PC-9 (cell line): ENCODE measurements at regions not wholly inside any gene's neighbourhood (a gene's known extent, or its start where the extent isn't known, plus 50 kb on each side); places are given as distances from the start of the nearest gene placed in this dataset.

Experiments used
- BruUV-seq: library from RNA; stranded (reverse); fragments of 400-500 nt; replicated peaks from 2 replicates; lab custom pipeline; 2021; lab: Mats Ljungman, UMichigan
- CTCF ChIA-PET: fragments of 300-600 bp; sonication (Branson Sonifier 250); formaldehyde crosslinking; loops from one replicate; lab custom pipeline; 2022; ENCODE audit warnings: antibody characterized with exemption; lab: Charles Lee
- POLR2A ChIA-PET: fragments of 300-600 bp; sonication (Branson Sonifier 250); formaldehyde crosslinking; loops from one replicate; lab custom pipeline; 2022; ENCODE audit warnings: antibody characterized with exemption; ENCODE audit not compliant: unreplicated experiment; lab: Charles Lee
- DNase-seq, 2 experiments: peaks; one replicate each; pipeline versions ENCODE4 v3.0.0 to v3.0.0-alpha.2; 2015 to 2022; ENCODE audit warnings: mixed read lengths in 1 of 2
- H2AFZ ChIP-seq: fragments of 200-600 bp; sonication (generic); 2 replicates; pipeline ENCODE4 v1.8.1; 2017; ENCODE audit warnings: antibody characterized with exemption
- H3F3A ChIP-seq: fragments of 200-600 bp; sonication (generic); 2 replicates; pipeline ENCODE4 v1.8.1; 2017; ENCODE audit warnings: antibody characterized with exemption, mild to moderate bottlenecking, low read depth; ENCODE audit not compliant: insufficient read depth
- H3K27ac ChIP-seq: fragments of 200-600 bp; sonication (generic); 2 replicates; pipeline ENCODE4 v1.6.1; 2016; ENCODE audit warnings: mixed run types
- H3K27me3 ChIP-seq: fragments of 200-600 bp; sonication (generic); 2 replicates; pipeline ENCODE4 v1.6.1; 2016; ENCODE audit warnings: low read depth, mixed run types; ENCODE audit not compliant: insufficient read depth
- H3K36me3 ChIP-seq: fragments of 200-600 bp; sonication (generic); 2 replicates; pipeline ENCODE4 v1.6.1; 2016; ENCODE audit warnings: low read depth, mixed run types
- H3K4me1 ChIP-seq: fragments of 200-600 bp; sonication (generic); replicated peaks from 2 replicates; pipeline ENCODE4 v1.6.1; 2016; ENCODE audit warnings: mixed run types; ENCODE audit not compliant: insufficient read depth
- H3K4me2 ChIP-seq: fragments of 200-600 bp; sonication (generic); 2 replicates; pipeline ENCODE4 v1.6.1; 2017; ENCODE audit warnings: mixed run types
- H3K4me3 ChIP-seq: fragments of 200-600 bp; sonication (generic); 2 replicates; pipeline ENCODE4 v1.6.1; 2016; ENCODE audit warnings: mixed run types
- H3K79me2 ChIP-seq: fragments of 200-600 bp; sonication (generic); 2 replicates; pipeline ENCODE4 v1.6.1; 2017; ENCODE audit warnings: low read depth, mixed run types
- H3K9me2 ChIP-seq: fragments of 200-600 bp; sonication (generic); 2 replicates; pipeline ENCODE4 v1.8.1; 2017; ENCODE audit warnings: mild to moderate bottlenecking; ENCODE audit not compliant: insufficient read depth
- H3K9me3 ChIP-seq: fragments of 200-600 bp; sonication (generic); 2 replicates; pipeline ENCODE4 v1.8.1; 2016; ENCODE audit warnings: low read depth; ENCODE audit not compliant: insufficient read depth
- H4K20me1 ChIP-seq: fragments of 200-600 bp; sonication (generic); 2 replicates; pipeline ENCODE4 v1.8.1; 2017; ENCODE audit not compliant: insufficient read depth
- CTCF ChIP-seq: fragments of 200-600 bp; sonication (generic); conservative IDR thresholded peaks from 2 replicates; pipeline ENCODE4 v1.6.1; 2017; ENCODE audit warnings: mixed run types, antibody characterized with exemption, mild to moderate bottlenecking, moderate library complexity
- EZH2 ChIP-seq: fragments of 200-600 bp; sonication (generic); IDR thresholded peaks from 2 replicates; pipeline ENCODE4 v1.8.0; 2017; ENCODE audit warnings: antibody characterized with exemption, low read depth
- intact Hi-C: fragments of 100-400 bp; cut with micrococcal nuclease; formaldehyde crosslinking; loops from one replicate; pipeline ENCODE4 v1.10.0; 2022; ENCODE audit not compliant: unreplicated experiment

GRCh38 chr20:54291339-54292010 lies 83.6 kb downstream of the PFDN4 start:
- H3K36me3 ChIP-seq, result no peaks in the 10 kb centered on the region
- no peak overlapping the region for H3K27ac ChIP-seq
- TF ChIP-seq EZH2 (no peak), CTCF (no peak)
- H2AFZ ChIP-seq, result no peak overlapping the region
- H3K9me3 ChIP-seq, result no peaks in the 10 kb centered on the region
- H3K9me2 ChIP-seq, result no peaks in the 10 kb centered on the region
- no peak for DNase-seq
- CTCF ChIA-PET, result no interaction called here
- intact Hi-C loops, result no loop called here
- H3K4me3 ChIP-seq, result no peak overlapping the region
- no peaks in the 10 kb centered on the region for H3K27me3 ChIP-seq
- H3F3A ChIP-seq, result no peaks in the 10 kb centered on the region
- H3K4me2 ChIP-seq, result no peak overlapping the region
- H4K20me1 ChIP-seq, result no peaks in the 10 kb centered on the region
- POLR2A ChIA-PET, result interaction anchor here (0.6 kb wide), 1 partner anchor 204 kb away, joined by 3 read pairs; no protein-coding TSS in a partner anchor
- H3K4me1 ChIP-seq, result peaks cover 12% of the 10 kb centered on the region
- BruUV-seq, result no TSS peak
- H3K79me2 ChIP-seq, result no peaks in the 10 kb centered on the region

- BruUV-seq, result no TSS peak
- peak in 1 of 2 experiments; percentile 76 for DNase-seq
- Histone ChIP-seq H3K9me2 (no peaks in the 10 kb centered on the region), H3K4me3 (no peak overlapping the region), H3K9me3 (no peaks in the 10 kb centered on the region), H3K27me3 (no peaks in the 10 kb centered on the region), H3K4me1 (peaks cover 12% of the 10 kb centered on the region), H3K27ac (no peak overlapping the region), H4K20me1 (no peaks in the 10 kb centered on the region), H3K36me3 (no peaks in the 10 kb centered on the region), H2AFZ (no peak overlapping the region), H3K4me2 (peak overlapping the region; percentile 17; the same call in 1 of the 2 replicates), H3F3A (no peaks in the 10 kb centered on the region), H3K79me2 (no peaks in the 10 kb centered on the region)
- intact Hi-C loops, result no loop called here
- ChIA-PET CTCF (interaction anchor here (0.7 kb wide), 1 partner anchor 33 kb away, joined by 3 read pairs; no protein-coding TSS in a partner anchor), POLR2A (interaction anchor here (0.6 kb wide), 1 partner anchor 204 kb away, joined by 3 read pairs; no protein-coding TSS in a partner anchor)
- no peak for TF ChIP-seq EZH2
These were observed 84.3 kb downstream of the PFDN4 start for GRCh38 chr20:54292185-54292584.

- intact Hi-C loops, result no loop called here
- H3K79me2 ChIP-seq, result no peaks in the 10 kb centered on the region
- no peaks in the 10 kb centered on the region for H3K9me3 ChIP-seq
- peaks cover 12% of the 10 kb centered on the region for H3K4me1 ChIP-seq
- no TSS peak for BruUV-seq
- H3K27me3 ChIP-seq, result no peaks in the 10 kb centered on the region
- H3K27ac ChIP-seq, result no peak overlapping the region
- CTCF ChIA-PET, result no interaction called here
- H4K20me1 ChIP-seq, result no peaks in the 10 kb centered on the region
- H3F3A ChIP-seq, result no peaks in the 10 kb centered on the region
- no peak overlapping the region for H2AFZ ChIP-seq
- TF ChIP-seq CTCF, result no peak
- no peak for TF ChIP-seq EZH2
- no peak for DNase-seq
- H3K36me3 ChIP-seq, result no peaks in the 10 kb centered on the region
- no peak overlapping the region for H3K4me2 ChIP-seq
- H3K9me2 ChIP-seq, result no peaks in the 10 kb centered on the region; the same call in 1 of the 2 replicates
- no peak overlapping the region for H3K4me3 ChIP-seq
- POLR2A ChIA-PET, result no interaction called here
These were observed 85.6 kb downstream of the PFDN4 start for GRCh38 chr20:54293526-54293925.
